ENCODE measurements at regions not wholly inside any gene's neighbourhood (a gene's known extent, or its start where the extent isn't known, plus 50 kb on each side); places are given as distances from the start of the nearest gene placed in this dataset.

DNA sequence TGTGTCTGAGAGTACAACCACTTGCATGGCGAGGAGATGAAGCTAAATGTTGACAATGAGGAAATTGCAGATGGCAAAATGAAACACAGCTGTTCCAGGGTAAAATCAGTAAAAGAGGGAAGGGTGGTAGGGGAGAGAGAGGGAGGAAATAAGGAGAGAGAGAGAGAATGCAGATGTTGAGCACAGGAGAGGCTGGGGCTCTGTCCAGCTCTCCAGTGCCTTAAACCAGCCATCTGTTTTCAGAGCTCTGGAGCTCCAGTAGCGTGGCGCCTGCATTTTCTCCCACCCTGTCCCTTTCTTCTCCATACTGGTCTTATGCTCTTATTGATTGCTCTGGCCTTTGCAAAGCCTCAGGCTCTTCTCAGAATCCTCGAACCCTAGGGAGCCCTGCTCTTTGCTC is 52.7 kb upstream of the BOD1L2 start:
- TF ChIP-seq, protein P1, sequence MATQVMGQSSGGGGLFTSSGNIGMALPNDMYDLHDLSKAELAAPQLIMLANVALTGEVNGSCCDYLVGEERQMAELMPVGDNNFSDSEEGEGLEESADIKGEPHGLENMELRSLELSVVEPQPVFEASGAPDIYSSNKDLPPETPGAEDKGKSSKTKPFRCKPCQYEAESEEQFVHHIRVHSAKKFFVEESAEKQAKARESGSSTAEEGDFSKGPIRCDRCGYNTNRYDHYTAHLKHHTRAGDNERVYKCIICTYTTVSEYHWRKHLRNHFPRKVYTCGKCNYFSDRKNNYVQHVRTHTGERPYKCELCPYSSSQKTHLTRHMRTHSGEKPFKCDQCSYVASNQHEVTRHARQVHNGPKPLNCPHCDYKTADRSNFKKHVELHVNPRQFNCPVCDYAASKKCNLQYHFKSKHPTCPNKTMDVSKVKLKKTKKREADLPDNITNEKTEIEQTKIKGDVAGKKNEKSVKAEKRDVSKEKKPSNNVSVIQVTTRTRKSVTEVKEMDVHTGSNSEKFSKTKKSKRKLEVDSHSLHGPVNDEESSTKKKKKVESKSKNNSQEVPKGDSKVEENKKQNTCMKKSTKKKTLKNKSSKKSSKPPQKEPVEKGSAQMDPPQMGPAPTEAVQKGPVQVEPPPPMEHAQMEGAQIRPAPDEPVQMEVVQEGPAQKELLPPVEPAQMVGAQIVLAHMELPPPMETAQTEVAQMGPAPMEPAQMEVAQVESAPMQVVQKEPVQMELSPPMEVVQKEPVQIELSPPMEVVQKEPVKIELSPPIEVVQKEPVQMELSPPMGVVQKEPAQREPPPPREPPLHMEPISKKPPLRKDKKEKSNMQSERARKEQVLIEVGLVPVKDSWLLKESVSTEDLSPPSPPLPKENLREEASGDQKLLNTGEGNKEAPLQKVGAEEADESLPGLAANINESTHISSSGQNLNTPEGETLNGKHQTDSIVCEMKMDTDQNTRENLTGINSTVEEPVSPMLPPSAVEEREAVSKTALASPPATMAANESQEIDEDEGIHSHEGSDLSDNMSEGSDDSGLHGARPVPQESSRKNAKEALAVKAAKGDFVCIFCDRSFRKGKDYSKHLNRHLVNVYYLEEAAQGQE (IDR thresholded peaks at IDR 0.05) = no peak
- TF ChIP-seq, protein P2, sequence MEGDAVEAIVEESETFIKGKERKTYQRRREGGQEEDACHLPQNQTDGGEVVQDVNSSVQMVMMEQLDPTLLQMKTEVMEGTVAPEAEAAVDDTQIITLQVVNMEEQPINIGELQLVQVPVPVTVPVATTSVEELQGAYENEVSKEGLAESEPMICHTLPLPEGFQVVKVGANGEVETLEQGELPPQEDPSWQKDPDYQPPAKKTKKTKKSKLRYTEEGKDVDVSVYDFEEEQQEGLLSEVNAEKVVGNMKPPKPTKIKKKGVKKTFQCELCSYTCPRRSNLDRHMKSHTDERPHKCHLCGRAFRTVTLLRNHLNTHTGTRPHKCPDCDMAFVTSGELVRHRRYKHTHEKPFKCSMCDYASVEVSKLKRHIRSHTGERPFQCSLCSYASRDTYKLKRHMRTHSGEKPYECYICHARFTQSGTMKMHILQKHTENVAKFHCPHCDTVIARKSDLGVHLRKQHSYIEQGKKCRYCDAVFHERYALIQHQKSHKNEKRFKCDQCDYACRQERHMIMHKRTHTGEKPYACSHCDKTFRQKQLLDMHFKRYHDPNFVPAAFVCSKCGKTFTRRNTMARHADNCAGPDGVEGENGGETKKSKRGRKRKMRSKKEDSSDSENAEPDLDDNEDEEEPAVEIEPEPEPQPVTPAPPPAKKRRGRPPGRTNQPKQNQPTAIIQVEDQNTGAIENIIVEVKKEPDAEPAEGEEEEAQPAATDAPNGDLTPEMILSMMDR (IDR thresholded peaks at IDR 0.05; ENCODE audit: low read depth, low read length, missing input control) = no peak
- TF ChIP-seq, protein P3, sequence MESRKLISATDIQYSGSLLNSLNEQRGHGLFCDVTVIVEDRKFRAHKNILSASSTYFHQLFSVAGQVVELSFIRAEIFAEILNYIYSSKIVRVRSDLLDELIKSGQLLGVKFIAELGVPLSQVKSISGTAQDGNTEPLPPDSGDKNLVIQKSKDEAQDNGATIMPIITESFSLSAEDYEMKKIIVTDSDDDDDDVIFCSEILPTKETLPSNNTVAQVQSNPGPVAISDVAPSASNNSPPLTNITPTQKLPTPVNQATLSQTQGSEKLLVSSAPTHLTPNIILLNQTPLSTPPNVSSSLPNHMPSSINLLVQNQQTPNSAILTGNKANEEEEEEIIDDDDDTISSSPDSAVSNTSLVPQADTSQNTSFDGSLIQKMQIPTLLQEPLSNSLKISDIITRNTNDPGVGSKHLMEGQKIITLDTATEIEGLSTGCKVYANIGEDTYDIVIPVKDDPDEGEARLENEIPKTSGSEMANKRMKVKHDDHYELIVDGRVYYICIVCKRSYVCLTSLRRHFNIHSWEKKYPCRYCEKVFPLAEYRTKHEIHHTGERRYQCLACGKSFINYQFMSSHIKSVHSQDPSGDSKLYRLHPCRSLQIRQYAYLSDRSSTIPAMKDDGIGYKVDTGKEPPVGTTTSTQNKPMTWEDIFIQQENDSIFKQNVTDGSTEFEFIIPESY (IDR thresholded peaks at IDR 0.05) = no peak
- no peak for TF ChIP-seq JUND (IDR thresholded peaks at IDR 0.05)
- TF ChIP-seq, protein P4, sequence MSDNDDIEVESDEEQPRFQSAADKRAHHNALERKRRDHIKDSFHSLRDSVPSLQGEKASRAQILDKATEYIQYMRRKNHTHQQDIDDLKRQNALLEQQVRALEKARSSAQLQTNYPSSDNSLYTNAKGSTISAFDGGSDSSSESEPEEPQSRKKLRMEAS (IDR thresholded peaks at IDR 0.05) = no peak
- TF ChIP-seq TAF1 (conservative IDR thresholded peaks at IDR 0.05) = no peak
- TF ChIP-seq YY1 (IDR thresholded peaks at IDR 0.05) = no peak
- no peak for TF ChIP-seq GABPA (IDR thresholded peaks at IDR 0.05 in 1 of 2, conservative IDR thresholded peaks at IDR 0.05 in 1 of 2)
- no peak for TF ChIP-seq HNF4G (IDR thresholded peaks at IDR 0.05)
- no peak for TF ChIP-seq RXRA (IDR thresholded peaks at IDR 0.05)
- no peak for TF ChIP-seq NR2F2 (IDR thresholded peaks at IDR 0.05)
